ENCODE measurements at regions not wholly inside any gene's neighbourhood (a gene's known extent, or its start where the extent isn't known, plus 50 kb on each side); places are given as distances from the start of the nearest gene placed in this dataset.

DNA sequence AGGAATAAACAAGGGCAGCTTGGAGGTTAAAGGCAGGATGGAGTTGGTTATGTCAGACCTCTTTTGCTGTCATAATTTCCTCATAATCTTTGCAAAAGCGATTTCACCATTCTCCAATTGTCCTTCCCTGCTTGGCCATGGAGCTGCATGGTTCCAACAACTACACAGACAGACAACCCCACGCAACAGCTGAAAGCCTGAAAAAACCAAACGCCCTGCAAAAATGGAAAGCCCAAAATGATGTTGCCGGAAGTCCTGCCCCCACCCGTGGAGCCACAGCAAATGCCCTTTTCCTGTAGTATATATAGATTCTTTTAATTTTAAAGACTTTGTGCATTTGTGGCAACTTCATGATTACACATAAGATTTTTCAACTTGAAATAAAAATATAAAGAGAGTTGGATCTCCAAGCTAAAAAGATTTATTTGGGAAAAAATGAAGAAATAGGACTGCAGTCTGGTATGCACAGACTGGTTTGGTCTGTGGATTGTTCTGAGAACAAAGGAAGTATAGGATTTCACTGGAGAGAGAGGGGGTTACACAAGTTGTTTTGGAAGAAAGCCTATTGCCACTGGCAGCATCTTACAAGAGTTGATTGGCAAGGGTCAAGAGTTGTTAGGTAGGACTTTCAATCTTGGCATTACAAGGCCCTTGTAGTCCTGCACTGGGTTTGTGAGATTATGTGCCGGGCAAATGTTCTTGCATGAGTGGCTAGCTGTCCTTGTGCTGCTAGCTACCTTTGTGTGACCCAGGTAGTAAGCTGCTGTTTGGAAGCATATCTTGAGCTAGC is 190.0 kb downstream of the C6orf118 start:
- H3K27me3 ChIP-seq (ENCODE audit: control insufficient read depth, insufficient read depth, low read length), result no peaks in the 10 kb centered on the region
- no peak overlapping the region for H3K4me3 ChIP-seq (ENCODE audit: low read depth, low read length)
- DNase-seq (ENCODE audit: low read depth), result no peak
- TF ChIP-seq, protein P1, sequence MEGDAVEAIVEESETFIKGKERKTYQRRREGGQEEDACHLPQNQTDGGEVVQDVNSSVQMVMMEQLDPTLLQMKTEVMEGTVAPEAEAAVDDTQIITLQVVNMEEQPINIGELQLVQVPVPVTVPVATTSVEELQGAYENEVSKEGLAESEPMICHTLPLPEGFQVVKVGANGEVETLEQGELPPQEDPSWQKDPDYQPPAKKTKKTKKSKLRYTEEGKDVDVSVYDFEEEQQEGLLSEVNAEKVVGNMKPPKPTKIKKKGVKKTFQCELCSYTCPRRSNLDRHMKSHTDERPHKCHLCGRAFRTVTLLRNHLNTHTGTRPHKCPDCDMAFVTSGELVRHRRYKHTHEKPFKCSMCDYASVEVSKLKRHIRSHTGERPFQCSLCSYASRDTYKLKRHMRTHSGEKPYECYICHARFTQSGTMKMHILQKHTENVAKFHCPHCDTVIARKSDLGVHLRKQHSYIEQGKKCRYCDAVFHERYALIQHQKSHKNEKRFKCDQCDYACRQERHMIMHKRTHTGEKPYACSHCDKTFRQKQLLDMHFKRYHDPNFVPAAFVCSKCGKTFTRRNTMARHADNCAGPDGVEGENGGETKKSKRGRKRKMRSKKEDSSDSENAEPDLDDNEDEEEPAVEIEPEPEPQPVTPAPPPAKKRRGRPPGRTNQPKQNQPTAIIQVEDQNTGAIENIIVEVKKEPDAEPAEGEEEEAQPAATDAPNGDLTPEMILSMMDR (IDR thresholded peaks at IDR 0.05; ENCODE audit: insufficient read depth, low read length, poor library complexity, severe bottlenecking), result no peak
- no peaks in the 10 kb centered on the region for H3K36me3 ChIP-seq (ENCODE audit: control insufficient read depth, insufficient read depth, low read length)

DNA sequence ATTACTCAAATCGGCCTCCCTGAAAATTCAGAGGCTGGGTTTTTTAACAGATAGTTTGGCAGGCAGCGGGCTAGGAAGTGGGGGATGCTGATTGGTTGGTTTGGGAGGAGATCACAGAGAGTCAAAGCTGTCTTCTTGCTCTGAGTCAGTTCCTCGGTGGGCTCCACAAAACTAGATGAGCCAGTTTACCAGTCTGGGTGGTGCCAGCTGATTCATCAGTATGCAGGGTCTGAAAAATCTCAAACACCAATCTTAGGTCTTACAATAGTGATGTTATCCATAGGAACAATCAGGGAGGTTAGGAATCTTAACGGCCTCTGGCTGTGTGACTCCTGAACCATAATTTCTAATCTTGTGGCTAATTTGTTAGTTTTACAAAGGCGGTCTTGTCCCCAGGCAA is 190.7 kb downstream of the C6orf118 start:
- Histone ChIP-seq H3K4me3 (ENCODE audit: low read depth, low read length) (no peak overlapping the region), H3K27me3 (ENCODE audit: control insufficient read depth, insufficient read depth, low read length) (no peaks in the 10 kb centered on the region), H3K36me3 (ENCODE audit: control insufficient read depth, insufficient read depth, low read length) (no peaks in the 10 kb centered on the region)
- no peak for DNase-seq (ENCODE audit: low read depth)
- TF ChIP-seq, protein P1 (IDR thresholded peaks at IDR 0.05; ENCODE audit: insufficient read depth, low read length, poor library complexity, severe bottlenecking), result no peak

DNA sequence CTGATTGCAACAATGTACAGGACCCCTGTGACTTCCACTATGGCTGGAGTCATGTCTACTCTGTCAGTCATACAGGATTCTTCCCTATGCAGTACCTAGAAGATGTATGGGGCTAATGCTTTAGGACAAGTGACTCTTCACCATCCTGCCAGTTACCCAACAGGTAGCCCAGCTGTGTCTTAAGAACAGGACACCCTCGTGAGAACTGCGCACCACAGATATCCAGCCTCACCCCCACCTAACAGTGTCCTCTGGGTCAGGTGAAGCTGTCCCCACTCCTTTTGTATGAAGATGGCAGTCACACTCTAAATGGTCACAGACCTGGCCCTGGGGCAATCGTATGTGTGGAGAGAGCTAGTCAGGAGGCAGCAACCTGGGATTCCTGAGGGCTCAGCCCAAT is 191.6 kb downstream of the C6orf118 start:
- TF ChIP-seq, protein P1 (IDR thresholded peaks at IDR 0.05; ENCODE audit: insufficient read depth, low read length, poor library complexity, severe bottlenecking), result no peak
- H3K4me3 ChIP-seq (ENCODE audit: low read depth, low read length), result no peak overlapping the region
- H3K27me3 ChIP-seq (ENCODE audit: control insufficient read depth, insufficient read depth, low read length), result no peaks in the 10 kb centered on the region
- DNase-seq (ENCODE audit: low read depth), result no peak
- no peaks in the 10 kb centered on the region for H3K36me3 ChIP-seq (ENCODE audit: control insufficient read depth, insufficient read depth, low read length)

DNA sequence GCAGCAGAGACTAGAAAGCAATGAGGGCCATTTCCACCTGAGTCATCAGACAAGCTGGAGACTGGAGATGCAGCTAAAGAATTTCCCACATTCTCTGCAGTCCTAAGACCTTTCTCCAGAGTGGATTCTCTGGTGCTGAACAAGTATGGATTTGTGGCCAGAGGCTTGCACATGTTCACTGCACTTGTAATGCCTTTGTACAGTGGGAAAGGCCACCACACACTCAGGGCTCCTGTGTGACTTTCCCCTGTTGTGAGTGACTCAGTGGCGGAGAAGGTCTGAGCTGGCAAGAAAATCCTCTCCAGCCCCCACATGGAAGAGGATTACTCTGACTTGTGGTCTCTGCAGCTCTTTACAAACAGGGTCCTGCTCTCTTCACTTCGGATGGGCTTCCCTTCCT is 192.3 kb downstream of the C6orf118 start:
- TF ChIP-seq, protein P1 (IDR thresholded peaks at IDR 0.05; ENCODE audit: insufficient read depth, low read length, poor library complexity, severe bottlenecking), result no peak
- Histone ChIP-seq H3K27me3 (ENCODE audit: control insufficient read depth, insufficient read depth, low read length) (no peaks in the 10 kb centered on the region), H3K4me3 (ENCODE audit: low read depth, low read length) (no peak overlapping the region), H3K36me3 (ENCODE audit: control insufficient read depth, insufficient read depth, low read length) (no peaks in the 10 kb centered on the region)
- no peak for DNase-seq (ENCODE audit: low read depth)

DNA sequence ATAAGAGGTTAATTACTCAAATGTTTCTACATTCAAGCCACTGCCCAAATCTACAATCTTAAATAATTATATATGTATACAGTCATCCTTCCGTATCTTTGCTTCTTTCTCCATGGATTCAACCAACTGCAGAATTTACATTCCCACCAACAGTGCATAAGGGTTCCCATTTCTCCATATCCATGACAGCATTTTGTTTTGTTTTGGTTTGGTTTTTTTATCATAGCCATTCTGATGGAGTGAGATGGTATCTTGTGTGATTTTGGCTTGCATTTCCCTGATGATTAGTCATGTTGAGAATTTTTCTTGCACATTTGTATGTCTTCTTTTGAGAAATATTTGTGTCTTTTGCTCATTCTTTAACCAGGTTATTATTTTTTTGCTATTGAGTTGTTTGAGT is 198.5 kb downstream of the C6orf118 start:
- no peaks in the 10 kb centered on the region for H3K27me3 ChIP-seq (ENCODE audit: control insufficient read depth, insufficient read depth, low read length)
- H3K36me3 ChIP-seq (ENCODE audit: control insufficient read depth, insufficient read depth, low read length), result no peaks in the 10 kb centered on the region
- TF ChIP-seq, protein P1 (IDR thresholded peaks at IDR 0.05; ENCODE audit: insufficient read depth, low read length, poor library complexity, severe bottlenecking), result no peak
- H3K4me3 ChIP-seq (ENCODE audit: low read depth, low read length), result no peak overlapping the region
- DNase-seq (ENCODE audit: low read depth), result no peak

DNA sequence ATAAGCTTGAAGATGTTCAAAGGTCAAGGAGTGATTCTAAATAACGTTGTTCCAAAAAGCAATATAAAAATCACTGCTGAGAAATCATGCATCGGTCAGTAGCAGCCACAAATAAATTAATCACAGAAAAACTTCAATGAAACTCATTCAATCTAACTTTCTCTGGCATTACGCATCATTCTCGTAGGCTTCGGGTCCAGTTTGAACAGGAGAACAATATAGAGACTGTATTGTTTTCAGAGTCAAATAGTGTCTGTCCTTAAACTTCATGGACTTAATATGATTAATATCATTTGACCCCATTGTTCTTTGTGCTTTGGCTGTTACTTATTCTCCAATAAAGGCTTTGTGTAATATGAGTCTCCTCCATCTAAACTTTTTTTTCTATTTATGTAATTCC is 200.4 kb downstream of the C6orf118 start:
- Histone ChIP-seq H3K36me3 (ENCODE audit: control insufficient read depth, insufficient read depth, low read length) (no peaks in the 10 kb centered on the region), H3K27me3 (ENCODE audit: control insufficient read depth, insufficient read depth, low read length) (no peaks in the 10 kb centered on the region), H3K4me3 (ENCODE audit: low read depth, low read length) (no peak overlapping the region)
- TF ChIP-seq, protein P1 (IDR thresholded peaks at IDR 0.05; ENCODE audit: insufficient read depth, low read length, poor library complexity, severe bottlenecking), result no peak
- DNase-seq (ENCODE audit: low read depth), result no peak
